ENCODE measurements at regions not wholly inside any gene's neighbourhood (a gene's known extent, or its start where the extent isn't known, plus 50 kb on each side); places are given as distances from the start of the nearest gene placed in this dataset.
"Not testable (repeated sequence)": the region's sequence is repeated elsewhere in the genome, so short reads cannot be mapped to it uniquely, and the experiment has no call there.

DNA sequence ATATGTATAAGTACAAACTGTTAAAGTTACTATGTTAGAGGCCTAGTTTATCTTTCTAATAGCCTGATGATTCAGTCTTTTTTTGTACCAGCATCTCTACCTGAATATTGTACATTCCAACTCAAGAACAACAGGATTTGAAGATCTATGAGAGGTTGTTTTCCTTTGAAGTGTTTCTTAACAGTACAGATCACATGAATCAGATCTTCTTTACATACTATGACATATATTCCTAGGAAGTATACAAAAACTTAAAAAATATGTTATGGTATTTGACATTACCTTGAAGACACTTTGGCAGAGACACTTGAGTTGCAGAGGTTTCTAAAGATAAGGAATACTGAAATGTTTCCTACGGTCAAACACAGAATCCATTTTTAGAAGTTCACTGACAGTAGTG lies 1280.9 kb downstream of the KCNT2 start:
- DNase-seq = no peak

DNA sequence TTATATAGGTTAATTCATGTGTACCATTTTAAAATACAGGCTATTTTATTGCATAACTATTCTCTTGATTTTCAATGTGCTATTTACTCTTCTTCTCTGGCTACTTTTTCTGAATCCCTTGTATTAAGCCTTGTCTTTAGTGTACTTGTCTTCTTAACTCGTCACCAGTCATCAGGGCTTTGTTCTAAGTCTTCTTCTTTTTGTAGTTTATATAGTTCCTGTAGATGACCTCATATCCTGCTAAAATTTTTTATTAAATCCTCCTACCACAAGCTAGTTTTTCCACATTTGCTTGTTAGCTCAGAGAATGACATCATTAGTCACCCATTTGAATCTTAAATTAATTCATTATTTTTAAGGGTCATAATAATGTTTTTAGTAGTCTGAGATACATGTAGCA lies 1281.9 kb downstream of the KCNT2 start:
- DNase-seq = no peak

DNA sequence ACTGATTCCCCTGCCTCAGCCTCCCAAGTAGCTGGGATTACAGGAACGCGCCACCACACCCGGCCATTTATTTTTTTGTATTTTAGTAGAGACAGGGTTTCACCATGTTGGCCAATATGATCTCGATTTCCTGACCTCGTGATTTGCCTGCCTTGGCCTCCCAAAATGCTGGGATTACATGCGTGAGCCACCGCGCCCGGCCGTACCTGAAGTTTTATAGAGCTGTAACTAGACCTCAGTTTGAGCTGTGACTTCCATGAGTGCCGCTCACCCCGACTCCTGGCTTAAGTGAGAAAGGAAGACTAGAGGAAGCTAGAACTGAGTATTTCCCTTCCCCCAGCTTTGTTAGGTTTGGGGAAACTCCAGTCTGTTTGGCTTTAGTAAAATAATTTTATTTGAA lies 1283.1 kb downstream of the KCNT2 start:
- DNase-seq = no peak

DNA sequence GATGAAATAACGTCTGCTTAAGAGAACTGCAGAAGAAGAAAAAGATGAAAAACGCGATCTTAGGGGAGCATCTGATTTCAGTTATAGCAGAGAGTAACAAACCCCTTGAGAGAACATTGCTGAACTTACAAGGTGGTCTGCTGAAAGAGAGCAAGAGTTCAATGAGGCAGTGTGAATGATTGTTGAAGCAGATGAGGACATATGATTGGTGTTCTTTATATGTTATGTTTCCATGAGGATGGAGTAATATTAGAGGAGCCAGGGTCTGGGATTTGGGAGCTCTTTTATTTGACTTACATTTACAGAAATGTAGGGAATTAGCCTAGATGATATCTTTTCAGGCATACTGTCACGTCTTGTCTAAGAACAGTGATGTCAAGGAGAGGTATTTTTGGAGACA lies 1302.0 kb downstream of the KCNT2 start:
- DNase-seq = no peak

DNA sequence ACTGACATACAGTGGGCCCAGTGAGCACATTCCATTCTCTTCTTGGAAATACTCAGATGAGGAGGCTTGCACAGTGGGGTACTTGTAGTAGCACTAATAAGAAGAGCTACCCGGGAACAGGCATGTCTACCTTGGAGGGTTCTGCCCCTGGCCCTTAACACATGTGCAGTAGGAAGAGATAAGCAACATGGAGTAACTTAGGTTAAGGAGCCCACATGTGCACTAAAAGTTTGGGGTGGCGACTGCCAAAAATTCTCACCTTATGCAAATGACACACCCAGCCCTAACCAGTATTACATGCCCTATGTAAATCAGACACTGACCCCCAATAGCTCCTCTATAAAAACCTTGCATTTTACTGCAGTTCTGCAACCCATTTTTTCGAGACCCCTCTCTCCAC lies 1313.3 kb downstream of the KCNT2 start:
- DNase-seq = no peak

DNA sequence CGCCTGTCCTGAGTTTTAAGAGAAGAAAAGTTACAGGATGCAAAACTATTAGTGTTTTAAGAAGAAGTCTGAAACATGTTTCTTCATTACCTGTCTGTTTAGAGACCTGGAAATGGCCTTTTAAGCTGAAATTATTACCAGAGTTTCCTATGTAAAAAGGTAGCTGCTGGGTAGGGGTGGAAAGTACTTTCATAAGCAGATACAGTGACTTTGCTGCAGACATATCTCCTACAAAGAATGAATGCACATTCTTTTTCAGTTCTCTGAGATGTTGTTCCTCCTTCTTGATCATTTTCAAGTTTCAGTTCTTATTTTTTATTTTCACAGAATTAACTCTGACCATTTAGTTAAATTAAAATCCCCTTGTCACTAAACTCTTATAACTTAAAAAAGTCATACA lies 1329.6 kb downstream of the KCNT2 start:
- DNase-seq = no peak

DNA sequence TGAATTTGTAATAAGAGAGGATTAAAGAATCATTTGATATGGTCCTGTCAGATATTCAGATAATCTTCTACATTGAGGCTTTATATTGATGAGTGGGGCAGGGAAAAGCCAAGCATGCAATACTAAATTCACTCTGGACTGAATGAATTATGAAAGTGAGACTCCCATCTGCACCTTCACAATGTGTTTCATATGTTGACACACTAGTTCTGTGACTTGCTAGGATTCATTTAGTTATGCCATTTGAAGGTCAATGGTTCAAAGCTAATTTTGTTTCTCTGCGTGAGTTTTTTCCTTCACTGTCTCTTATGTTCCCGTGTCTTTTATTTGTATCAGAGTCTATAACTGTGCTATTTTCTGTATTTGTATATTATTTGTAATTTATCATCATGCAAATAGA lies 1332.5 kb downstream of the KCNT2 start:
- DNase-seq = no peak

DNA sequence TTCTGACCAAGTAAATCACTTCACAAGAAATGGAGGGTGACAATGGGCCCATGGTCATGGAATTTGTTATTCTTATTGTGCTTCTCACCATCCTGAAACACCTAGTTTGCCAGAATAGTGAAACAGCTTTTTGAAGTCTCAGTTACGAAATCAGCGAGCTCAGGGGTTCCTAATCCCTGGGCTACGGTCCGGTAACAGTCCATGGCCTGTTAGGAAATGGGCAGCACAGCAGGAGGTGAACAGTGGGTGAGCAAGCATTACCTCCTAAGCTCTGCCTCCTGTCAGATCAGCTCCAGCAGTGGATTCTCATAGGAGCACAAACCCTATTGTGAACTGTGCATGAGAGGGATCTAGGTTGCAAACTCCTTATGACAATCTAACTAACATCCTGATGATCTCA lies 1356.3 kb downstream of the KCNT2 start:
- DNase-seq = no peak

DNA sequence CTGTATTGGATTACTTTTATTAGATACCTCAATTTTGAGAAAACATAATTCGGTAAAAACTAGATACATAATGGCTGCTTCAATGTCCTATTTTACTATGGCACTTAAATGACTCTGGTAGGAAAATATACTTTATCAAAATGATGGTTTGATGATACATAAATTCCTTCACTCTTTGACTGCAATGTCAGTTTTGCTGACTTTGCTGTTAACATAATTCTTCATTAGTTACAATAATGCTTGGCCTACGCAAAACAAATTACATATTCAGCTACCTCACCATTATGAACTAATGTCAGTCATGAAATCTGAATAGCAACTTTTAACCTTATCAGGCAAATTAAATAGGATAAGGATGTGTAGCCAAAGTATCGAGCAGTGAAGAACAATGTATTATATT lies 1364.7 kb downstream of the KCNT2 start:
- DNase-seq = no peak

DNA sequence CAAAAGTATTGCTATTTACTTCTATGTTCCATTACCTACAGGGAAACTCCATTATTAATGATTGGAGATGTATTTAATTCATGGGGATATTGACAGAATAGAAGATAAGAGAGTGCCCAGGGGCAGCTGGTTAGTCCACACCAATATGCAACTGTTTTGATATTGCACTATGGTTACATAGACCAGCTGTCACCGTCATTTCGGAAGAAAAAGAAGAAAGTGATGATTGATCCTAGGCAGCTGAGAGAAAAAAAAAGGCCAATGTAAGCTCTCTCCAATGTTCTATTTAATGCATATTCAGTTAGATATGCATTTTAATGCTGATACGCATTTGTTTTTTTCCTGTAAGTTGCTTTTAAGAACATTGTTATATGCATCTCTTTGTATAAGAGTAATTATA lies 1367.2 kb downstream of the KCNT2 start:
- no peak for DNase-seq

DNA sequence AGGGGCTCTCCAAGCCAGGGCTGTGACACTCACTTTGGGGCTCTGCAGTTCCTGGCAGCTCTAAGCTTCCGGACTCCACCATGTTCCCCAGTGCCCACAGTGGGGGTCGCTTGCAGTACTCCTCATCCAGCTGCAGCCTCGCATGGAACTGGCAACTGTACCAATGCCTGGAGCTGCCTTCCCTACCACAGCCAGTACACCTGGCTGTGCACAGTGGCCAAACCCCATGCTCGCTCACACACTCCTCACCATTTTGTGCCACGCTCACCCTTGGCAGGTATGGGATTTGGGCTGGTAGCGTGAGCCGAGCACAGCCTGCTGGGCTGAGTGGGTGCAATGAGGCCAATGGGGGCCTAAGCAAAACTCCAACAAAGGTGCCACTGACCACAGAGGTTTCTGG lies 1369.9 kb downstream of the KCNT2 start:
- DNase-seq = no peak

DNA sequence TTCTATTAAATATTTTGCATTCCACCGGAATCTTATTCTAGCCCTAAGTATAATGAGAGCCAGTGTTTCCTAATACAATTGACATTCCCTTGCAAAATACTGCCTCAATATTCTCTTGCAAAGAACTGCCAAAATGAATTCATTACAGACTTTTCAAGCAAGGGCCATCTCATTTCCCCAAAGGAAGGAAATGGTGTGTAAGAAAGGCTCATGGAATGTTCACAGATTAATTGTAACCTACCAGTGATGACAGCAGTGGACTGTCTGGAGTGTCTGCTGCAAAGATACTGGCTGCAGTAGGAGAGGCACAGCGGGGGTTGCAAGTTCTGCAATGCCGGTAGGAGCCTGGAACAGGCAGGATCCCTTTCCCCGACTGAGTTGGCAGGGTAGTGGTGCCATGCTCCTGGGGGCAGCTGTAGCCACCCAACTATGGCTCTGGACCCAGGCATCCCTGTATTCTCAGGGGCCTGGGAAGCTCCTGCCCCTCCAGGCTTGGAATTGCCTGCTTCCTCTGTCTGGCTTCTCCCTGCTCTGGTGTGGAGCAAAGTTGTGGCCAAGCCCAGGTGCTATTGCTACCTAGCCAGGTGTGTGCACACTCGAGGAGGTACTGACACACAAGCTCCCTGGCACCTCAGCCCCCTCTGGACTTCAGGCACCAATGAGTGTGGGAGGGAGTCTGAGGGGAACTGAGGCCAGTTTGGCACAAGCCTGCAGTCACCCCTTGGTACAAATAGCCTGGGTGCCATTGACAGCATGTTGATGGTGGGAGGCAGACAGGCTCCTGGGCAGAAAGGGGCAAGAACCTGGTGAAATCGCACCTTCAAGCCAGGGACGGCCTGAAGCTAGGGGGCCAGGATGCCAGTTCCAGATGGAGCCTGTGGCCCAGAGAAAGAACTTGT lies 1371.0 kb downstream of the KCNT2 start:
- DNase-seq = no peak

DNA sequence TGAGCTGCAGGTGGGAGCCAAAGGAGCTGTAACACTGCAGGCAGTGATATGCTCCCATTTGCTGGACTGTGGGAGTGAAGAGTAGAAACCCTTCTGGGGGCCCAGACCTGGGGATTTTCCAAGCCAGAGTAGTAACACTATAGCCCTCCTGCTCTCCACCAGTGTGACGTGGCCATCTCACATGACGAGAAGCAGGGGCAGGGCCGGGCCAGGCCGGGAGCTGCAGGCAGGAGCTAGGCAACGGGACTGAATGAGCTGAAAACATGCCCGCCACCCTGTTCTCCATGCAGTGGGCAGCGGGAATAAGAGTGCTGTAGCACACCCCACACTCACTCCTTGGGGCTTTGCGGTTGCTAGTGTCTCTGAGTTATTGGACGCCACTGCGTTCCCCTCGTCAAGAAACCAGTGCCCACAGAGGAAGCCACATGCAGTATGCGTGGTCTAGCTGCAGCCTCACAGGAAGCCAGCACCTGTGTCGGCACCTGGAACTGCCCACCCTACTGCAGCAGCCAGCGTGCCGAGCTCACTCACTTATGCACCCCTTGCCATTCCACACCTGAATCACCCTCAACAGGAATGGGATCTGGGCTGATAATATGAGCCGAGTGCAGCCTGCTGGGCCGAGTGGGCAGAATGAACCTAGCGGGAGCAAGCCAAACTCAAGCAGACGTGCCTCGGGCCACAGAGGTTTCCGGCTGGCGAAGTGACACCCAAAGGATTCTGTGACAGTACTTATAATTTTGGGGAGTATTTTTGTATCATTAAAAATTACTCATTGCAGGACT lies 1389.6 kb downstream of the KCNT2 start:
- DNase-seq = no peak

DNA sequence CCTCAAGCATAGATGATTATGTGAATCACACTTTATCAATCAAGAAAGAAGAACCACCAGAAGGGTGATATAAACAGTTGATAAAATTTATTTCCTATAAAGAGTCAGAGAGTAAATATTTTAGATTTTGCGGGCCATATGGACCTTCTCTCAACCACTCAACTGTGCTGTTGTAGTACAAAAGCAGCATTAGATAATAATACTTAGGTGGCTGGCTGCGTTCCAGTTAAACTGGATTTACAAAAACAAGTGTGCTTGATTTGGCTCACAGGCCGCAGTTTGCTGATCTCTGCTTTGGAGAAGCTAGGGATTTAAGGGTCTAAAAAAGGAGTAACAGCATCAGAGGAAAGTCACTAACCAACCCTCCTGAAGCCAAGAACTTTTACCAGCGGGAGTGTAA lies 1406.0 kb downstream of the KCNT2 start:
- no peak for DNase-seq

DNA sequence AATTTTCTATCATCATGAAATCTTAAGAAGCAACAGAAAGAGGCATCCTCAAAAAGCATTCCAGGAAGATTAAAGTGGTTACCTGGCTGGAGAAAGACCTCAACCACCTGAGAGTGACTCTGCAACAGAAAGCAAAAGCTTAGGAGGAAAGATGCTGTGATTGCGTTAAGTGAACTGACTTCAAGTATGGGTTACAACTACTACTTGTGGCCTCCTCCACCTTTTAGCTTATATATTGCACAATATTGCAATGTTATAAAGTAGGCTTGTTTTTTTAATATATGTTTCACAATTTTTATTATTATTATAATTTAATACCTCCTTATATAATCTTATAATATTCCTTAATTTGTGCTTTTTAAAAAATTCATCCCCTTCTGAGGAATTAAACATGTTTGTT lies 1407.5 kb downstream of the KCNT2 start:
- no peak for DNase-seq

DNA sequence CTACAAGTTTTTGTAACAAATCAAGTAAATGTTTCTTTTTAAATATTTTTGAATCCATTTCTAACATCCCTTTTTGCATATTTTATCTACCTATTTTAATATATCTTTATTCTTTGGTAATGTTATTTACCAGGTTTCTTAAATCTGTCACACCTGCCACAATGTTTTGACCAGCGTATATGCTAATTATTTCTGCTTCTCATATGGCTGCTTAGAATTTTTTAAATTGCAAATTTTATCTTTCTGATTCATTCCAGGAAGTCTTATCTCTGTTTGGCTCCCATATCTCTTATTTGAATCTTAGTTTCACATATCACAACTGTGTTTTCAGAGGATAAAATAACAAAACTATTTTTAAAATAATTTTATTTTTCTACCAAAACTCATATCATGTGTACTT lies 1411.1 kb downstream of the KCNT2 start:
- no peak for DNase-seq

DNA sequence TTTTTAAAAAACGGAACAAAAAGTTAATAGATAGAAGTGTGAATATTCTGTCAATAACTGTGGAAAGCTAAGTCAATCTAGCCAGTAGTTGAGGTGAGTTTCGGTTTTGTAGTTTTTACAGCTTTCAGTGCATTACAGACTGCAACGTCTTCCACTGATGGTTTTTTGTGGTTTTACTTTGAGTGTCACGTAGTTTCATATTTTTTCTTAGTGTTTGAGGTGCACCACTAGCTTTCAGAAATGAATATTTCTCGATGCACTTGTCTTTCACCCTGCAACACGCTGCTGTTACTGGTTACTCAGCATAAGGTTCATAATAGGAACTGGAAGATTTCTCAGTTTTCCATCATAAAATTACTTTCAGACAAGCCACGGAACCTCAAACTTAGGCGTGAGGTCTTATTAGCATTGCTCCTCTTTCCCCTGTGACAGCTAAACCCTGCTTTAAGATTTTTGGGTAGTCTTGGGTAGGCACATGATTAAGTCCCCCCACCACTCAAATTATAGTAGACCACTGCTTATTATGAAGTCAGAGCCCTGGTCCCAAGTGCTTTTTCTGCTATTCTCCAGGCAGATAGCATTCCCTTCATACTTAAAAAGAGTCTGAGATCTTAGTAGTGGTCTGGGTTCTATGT lies 1412.7 kb downstream of the KCNT2 start:
- DNase-seq = no peak

DNA sequence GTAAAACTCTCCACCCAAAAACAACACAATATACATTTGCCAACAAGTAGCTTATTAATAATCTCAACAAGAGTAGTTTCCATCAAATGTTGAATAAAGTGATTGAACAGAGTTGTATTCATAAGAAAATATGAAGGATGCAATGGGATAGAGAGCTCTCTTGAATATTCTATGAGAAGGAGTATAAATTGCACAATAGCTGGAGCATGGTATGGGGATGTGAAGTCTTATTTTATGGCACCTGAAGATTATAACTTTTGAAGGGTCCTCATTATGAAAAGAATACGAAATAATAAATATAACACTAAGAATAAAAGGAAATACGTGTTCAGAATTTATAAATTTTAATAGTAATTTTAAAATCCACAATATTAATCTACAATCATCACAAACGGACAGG lies 1415.1 kb downstream of the KCNT2 start:
- no peak for DNase-seq

DNA sequence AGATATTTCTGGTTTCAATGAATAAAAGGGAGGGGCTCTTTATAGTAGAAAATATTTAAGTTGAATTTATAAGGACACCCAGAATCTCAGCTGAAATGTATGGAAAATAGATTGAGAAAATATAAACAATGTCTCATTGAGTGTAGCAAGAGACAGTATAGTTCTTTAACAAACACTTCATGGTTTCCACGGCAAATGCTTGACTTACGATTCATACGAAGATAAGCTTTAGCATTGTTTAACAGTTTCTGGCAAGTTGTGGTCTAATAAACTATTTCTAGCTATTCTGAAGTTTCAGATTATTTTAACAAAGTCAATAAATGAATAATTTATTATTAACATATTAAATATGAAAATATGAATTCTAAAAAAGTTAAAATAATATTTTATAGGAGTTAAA lies 1419.4 kb downstream of the KCNT2 start:
- DNase-seq = no peak

DNA sequence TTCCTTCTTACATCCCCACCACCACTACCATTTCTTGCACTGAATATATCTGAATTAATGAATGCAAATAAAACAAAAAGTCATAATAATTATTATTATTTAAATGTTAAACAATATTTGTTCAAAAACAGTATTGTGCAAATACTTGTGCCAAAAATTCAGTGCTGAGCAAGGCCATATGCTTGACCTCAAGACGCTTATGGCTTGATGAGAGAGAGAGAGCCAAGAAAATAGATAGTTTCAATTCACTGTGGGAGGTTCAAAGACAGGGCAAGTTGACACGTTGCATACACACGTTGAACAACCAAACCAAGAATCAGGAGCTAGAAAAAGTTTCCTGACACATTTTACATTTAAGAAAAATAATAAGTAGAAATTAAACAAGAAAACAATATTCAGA lies 1421.7 kb downstream of the KCNT2 start:
- DNase-seq = no peak

DNA sequence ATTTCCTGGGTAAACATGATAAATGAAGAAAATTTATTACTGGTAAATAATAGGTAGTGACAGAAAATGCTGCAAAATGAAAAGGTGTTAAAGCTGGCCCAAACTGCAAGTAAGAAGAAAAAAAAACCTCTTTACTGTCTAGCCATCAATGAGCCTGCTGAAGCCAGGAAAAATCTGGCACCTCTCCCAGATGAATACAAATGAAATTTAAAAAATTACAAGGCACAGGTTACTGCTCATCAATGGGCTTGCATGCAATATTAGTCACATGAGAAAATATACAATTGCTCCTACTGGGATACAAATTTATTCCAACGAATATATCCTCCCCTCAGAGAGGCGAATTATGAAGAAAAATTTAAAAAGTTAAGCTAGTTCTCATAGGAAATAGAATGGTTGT lies 1422.5 kb downstream of the KCNT2 start:
- DNase-seq = no peak

DNA sequence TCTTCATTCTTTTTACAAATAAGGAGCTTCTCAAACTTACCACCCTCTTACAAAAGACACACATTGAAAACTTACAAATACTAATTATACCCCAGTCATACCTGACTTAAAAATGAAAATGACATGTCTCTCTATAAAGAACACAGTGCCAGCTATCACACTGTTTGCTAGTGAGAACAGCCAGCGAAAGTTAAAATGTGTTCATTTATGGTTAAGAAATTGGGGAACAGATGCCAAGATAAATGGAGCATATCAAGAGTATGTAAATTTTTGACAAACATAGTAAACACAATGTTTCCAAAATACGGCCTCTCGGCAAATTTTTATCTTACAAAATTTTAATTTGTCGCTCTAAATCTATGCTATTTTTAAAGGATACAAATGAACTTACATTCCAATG lies 1422.9 kb downstream of the KCNT2 start:
- DNase-seq = no peak

DNA sequence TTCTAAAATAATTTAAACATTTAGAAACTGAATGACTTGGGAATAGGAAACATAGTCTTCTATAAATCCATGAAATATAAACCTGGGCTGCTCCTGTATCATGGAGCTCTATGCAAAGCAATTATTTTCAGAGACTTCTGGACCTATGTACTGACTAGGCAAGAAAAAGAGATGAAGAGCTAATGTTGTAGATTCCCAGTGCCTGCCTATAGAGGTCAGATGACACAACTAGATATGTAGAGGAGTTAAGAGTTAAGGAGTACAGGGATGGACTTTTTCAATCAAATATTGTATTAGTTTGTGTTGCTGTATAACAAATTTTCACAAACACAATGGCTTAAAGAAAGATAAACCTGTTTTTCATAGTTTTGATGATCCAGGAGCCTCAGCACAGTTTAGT lies 1434.5 kb downstream of the KCNT2 start:
- DNase-seq = no peak

DNA sequence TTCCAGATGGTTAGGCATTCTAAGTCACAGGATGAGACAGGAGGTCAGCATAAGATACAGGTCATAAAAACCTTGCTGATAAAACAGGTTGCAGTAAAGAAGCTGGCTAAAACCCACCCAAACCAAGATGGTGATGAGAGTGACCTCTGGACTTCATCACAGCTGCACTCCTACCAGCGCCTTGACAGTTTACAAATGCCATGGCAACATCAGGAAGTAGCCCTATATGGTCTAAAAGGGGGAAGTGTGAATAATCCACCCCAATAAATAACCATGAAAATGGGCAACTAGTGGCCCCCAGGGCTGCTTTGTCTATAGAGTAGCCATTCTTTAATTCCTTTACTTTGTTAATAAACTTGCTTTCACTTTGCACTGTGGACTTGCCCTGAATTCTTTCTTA lies 1448.4 kb downstream of the KCNT2 start:
- DNase-seq = not testable (repeated sequence)

All from CD4-positive, alpha-beta T cell treated with Interleukin-15 for 1 hour (primary cell).